Cardiac muscle cell (in vitro differentiated cells and primary cell): ENCODE measurements at regions not wholly inside any gene's neighbourhood (a gene's known extent, or its start where the extent isn't known, plus 50 kb on each side); places are given as distances from the start of the nearest gene placed in this dataset.

Experiments used
- DNase-seq, 2 donors: peaks; one replicate each; pipeline versions ENCODE4 v3.0.0 to v3.0.0-alpha.2; 2010 to 2017; ENCODE audit warnings: low read depth in 1 of 2, low spot score in 1 of 2
- H3K27ac ChIP-seq: fragments of 200-600 bp; sonication (generic); 2 replicates; pipeline ENCODE4 v1.5.1; 2016
- H3K27me3 ChIP-seq: fragments of 200-600 bp; sonication (generic); 2 replicates; pipeline ENCODE4 v1.6.0; 2016; ENCODE audit warnings: control low read depth
- H3K36me3 ChIP-seq: fragments of 200-600 bp; sonication (generic); 2 replicates; pipeline ENCODE4 v1.5.1; 2016; ENCODE audit warnings: control low read depth
- H3K4me1 ChIP-seq: fragments of 200-600 bp; sonication (generic); 2 replicates; pipeline ENCODE4 v1.8.1; 2017; ENCODE audit warnings: low read depth, mild to moderate bottlenecking, mixed run types
- H3K4me3 ChIP-seq: fragments of 200-600 bp; sonication (generic); 2 replicates; pipeline ENCODE4 v1.5.1; 2016; ENCODE audit warnings: mild to moderate bottlenecking
- H3K9me3 ChIP-seq: fragments of 200-600 bp; sonication (generic); 2 replicates; pipeline ENCODE4 v1.5.1; 2017; ENCODE audit warnings: low read depth, mild to moderate bottlenecking, control low read depth
- TF ChIP-seq, protein P1 (sequence below): IDR thresholded peaks from 2 replicates; pipeline ENCODE4 v1.5.1; 2012; ENCODE audit warnings: low read depth, mild to moderate bottlenecking, low read length

DNA sequence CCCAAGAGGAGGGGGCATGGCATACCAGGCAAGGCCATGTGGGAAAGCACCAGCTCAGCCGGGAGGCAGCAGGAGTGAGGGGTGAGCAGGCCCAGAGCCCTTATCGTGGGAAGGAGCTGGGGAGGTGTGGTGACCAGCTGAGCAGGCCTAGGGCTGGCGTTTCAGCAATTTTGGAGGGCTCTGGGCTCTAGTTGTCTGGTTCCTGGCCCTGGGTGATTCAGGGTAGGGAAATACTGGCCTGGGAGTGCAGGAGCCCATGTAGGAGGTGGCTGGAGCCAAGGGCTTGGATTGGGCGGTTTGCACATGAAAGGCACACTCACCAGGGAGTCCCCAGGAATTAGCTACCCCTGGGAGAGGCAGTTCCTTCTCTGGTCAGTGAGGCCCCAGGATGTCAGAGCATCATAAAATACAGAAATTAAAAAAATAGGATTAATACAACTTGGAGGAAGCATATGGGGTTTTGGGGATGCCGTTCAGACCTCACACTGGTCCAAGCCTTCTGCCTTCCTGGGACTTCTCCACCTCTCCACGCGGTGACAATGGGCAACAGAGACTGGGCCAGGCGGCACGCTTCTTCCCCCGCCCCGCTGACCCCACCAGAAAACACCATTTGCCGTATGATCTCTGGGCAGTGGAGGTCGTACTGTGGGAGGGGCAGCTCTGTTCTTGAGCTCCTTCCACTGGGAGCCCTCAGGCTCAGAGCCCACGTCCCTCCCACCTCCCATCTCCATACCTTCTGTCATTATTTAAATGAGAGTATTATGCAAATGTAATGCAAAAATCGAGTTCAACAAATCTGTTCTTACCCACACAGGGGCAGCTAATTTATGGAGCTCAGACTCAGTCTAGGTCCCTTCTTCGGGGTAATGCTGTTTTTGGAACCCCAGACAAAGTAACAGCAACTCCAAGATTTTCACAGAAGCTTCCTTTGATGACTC, 133.0 kb upstream of the FAM20C start:
- Histone ChIP-seq H3K36me3 (no peaks in the 10 kb centered on the region), H3K4me3 (no peak overlapping the region), H3K9me3 (no peaks in the 10 kb centered on the region), H3K4me1 (no peaks in the 10 kb centered on the region), H3K27ac (no peak overlapping the region), H3K27me3 (peaks cover 32% of the 10 kb centered on the region)
- TF ChIP-seq, protein P1, sequence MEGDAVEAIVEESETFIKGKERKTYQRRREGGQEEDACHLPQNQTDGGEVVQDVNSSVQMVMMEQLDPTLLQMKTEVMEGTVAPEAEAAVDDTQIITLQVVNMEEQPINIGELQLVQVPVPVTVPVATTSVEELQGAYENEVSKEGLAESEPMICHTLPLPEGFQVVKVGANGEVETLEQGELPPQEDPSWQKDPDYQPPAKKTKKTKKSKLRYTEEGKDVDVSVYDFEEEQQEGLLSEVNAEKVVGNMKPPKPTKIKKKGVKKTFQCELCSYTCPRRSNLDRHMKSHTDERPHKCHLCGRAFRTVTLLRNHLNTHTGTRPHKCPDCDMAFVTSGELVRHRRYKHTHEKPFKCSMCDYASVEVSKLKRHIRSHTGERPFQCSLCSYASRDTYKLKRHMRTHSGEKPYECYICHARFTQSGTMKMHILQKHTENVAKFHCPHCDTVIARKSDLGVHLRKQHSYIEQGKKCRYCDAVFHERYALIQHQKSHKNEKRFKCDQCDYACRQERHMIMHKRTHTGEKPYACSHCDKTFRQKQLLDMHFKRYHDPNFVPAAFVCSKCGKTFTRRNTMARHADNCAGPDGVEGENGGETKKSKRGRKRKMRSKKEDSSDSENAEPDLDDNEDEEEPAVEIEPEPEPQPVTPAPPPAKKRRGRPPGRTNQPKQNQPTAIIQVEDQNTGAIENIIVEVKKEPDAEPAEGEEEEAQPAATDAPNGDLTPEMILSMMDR = no peak
- no peak for DNase-seq

DNA sequence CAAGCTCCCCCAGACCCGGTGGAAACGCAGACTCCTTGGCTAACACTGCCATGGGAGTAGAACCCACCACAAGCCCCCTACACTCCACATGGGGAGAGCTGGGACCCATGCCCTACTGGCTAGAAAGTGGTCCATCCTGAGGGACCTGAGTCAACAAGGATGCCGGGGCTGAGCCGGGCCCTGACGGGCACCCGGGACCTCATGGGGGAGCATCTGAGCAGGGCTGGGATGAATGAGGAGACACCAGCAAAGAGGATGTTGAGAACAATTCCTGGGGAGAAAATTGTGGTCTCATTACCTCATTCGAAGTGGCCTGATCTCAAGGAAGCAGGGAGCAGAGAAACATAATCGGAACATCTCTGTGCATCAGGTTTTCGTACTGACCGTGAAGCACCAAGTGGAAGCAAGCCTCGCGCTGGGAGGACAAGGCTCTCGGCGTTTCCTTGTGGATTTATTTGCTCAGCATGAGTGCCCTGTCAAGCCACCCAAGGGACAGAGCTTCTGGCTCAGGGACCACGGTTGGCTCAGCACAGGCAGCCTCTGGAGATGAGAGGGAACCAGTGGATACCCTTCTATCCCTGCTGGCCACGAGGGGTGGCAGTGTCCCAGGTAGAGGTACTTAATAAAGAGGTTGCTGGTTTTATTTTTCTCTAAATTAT, 132.2 kb upstream of the FAM20C start:
- TF ChIP-seq, protein P1 = no peak
- Histone ChIP-seq H3K4me3 (no peak overlapping the region), H3K36me3 (no peaks in the 10 kb centered on the region), H3K27ac (no peak overlapping the region), H3K4me1 (peaks cover 5% of the 10 kb centered on the region), H3K9me3 (no peaks in the 10 kb centered on the region), H3K27me3 (peaks cover 24% of the 10 kb centered on the region)
- no peak for DNase-seq

DNA sequence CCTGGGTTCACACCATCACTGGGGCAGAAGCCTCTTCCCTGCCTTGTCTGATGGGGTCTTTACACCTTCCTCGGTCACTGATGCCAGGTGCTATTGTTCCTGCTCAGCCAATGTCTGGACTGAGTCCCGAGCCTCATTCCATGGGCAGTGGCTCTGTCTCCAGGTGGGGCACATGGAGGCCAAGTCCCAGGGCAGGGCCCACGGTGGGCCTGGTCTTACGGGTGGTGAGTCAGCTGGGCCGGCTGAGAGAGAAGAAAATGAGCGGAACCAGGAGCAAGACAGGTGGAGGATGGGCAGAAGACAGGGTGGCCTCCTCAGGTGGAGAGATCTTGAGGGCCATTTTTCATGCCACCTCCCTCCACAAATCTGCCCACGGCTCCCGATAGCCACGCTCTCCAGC, 131.7 kb upstream of the FAM20C start:
- DNase-seq = no peak
- H3K4me1 ChIP-seq = peaks cover 5% of the 10 kb centered on the region

DNA sequence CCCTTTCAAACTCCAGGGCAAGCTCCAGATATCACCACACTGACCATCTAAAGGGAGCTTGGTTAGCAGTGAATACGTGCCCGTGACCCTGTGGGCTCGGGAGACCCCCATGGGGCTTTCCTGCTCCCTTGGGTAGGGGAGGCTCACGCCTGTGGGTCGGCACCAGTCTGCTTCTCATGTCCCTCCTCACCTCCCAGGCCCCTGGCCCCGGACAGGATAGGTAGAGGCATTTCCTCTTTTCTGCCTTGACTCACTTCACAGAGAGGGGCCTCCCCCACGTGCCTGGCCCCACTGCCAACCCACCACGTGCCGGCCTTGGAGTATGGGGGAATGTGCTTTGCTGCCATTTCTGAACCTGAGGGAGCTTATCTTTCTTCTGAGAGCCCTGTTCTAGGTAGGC, 131.3 kb upstream of the FAM20C start:
- Histone ChIP-seq H3K4me3 (no peak overlapping the region), H3K4me1 (peaks cover 5% of the 10 kb centered on the region), H3K36me3 (no peaks in the 10 kb centered on the region), H3K27ac (no peak overlapping the region), H3K9me3 (no peaks in the 10 kb centered on the region), H3K27me3 (peaks cover 15% of the 10 kb centered on the region)
- TF ChIP-seq, protein P1 = no peak
- no peak for DNase-seq

More for the DNA sequence above, 131.7 kb upstream of the FAM20C start:
- H3K9me3 ChIP-seq = no peaks in the 10 kb centered on the region
- no peaks in the 10 kb centered on the region for H3K36me3 ChIP-seq
- TF ChIP-seq, protein P1 = no peak
- H3K27ac ChIP-seq = no peak overlapping the region
- H3K27me3 ChIP-seq = peaks cover 19% of the 10 kb centered on the region
- no peak overlapping the region for H3K4me3 ChIP-seq

DNA sequence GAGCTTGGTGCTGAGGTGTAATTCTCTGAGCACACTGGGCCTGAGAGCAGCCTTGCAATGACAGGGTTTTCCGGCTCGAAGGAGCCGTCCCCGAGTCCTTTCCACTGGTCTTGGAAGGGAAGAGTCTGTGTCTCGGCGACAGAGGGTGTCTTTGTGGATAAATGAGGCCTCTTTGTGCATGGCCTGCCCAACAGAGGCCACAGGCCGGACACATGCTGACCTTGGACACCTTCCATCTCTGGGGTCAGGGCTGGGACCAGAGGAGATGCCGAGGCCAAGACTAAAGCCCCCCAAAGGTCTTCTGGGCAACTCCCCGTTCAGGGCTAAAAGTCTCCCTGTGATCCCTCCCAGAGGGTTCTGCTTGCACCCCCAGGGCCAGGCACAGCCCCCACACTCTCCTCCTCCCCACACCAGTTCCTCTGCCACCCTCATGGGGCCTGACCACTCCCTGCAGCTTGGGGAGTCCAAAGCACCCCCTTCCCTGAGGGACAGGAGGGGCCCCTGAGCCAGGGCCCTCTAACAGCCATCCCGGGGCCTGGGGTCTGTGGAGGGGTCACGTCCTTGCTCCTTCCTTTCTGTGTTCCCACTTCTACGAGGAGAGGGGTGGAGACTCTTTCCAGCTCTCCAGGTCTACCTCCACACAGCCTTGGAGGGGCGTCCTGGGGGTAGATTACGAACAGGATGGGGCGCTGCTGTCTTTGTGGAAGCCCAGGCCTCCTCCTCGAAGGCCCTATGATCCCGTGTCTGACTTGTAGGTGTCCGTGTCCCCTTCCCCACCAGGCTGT, 130.6 kb upstream of the FAM20C start:
- no peak for DNase-seq
- no peak overlapping the region for H3K4me3 ChIP-seq
- peaks cover 5% of the 10 kb centered on the region for H3K4me1 ChIP-seq
- TF ChIP-seq, protein P1 = no peak
- no peak overlapping the region for H3K27ac ChIP-seq
- H3K36me3 ChIP-seq = no peaks in the 10 kb centered on the region
- peaks cover 11% of the 10 kb centered on the region for H3K27me3 ChIP-seq
- H3K9me3 ChIP-seq = no peaks in the 10 kb centered on the region
